Sigmoid colon (tissue), 3 donors: ENCODE measurements at regions not wholly inside any gene's neighbourhood (a gene's known extent, or its start where the extent isn't known, plus 50 kb on each side); places are given as distances from the start of the nearest gene placed in this dataset.

ENCODE experiments used
- POLR2A ChIP-seq, 2 donors: fragments of 450-650 bp; IDR thresholded peaks; one replicate each; pipeline ENCODE4 v1.6.1; 2016; ENCODE audit warnings: antibody characterized with exemption in 2 of 2, mild to moderate bottlenecking in 2 of 2, moderate library complexity in 2 of 2
- TF ChIP-seq, protein P1 (sequence below), 4 experiments: fragments of 450-650 bp in 3 of 4; fragments of 200-600 bp in 1 of 4; IDR thresholded peaks; one replicate each; pipeline ENCODE4 v1.5.1; 2016 to 2019; ENCODE audit warnings: antibody characterized with exemption in 4 of 4, mild to moderate bottlenecking in 3 of 4, moderate library complexity in 2 of 4

GRCh38 chr6:128768187-128768586 is 114.8 kb upstream of the LAMA2 start:
- TF ChIP-seq, protein P1, sequence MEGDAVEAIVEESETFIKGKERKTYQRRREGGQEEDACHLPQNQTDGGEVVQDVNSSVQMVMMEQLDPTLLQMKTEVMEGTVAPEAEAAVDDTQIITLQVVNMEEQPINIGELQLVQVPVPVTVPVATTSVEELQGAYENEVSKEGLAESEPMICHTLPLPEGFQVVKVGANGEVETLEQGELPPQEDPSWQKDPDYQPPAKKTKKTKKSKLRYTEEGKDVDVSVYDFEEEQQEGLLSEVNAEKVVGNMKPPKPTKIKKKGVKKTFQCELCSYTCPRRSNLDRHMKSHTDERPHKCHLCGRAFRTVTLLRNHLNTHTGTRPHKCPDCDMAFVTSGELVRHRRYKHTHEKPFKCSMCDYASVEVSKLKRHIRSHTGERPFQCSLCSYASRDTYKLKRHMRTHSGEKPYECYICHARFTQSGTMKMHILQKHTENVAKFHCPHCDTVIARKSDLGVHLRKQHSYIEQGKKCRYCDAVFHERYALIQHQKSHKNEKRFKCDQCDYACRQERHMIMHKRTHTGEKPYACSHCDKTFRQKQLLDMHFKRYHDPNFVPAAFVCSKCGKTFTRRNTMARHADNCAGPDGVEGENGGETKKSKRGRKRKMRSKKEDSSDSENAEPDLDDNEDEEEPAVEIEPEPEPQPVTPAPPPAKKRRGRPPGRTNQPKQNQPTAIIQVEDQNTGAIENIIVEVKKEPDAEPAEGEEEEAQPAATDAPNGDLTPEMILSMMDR (IDR thresholded peaks at IDR 0.05): no peak
- no peak for TF ChIP-seq POLR2A (IDR thresholded peaks at IDR 0.05)
